Fibroblast of skin of left biceps (primary cell): ENCODE measurements at regions not wholly inside any gene's neighbourhood (a gene's known extent, or its start where the extent isn't known, plus 50 kb on each side); places are given as distances from the start of the nearest gene placed in this dataset.
"Not testable (repeated sequence)": the region's sequence is repeated elsewhere in the genome, so short reads cannot be mapped to it uniquely, and the experiment has no call there.

ENCODE experiments used
- DNase-seq, 2 experiments: peaks; one replicate each; pipeline ENCODE4 v3.0.0-alpha.2; 2013; ENCODE audit warnings: low read depth in 2 of 2

DNA sequence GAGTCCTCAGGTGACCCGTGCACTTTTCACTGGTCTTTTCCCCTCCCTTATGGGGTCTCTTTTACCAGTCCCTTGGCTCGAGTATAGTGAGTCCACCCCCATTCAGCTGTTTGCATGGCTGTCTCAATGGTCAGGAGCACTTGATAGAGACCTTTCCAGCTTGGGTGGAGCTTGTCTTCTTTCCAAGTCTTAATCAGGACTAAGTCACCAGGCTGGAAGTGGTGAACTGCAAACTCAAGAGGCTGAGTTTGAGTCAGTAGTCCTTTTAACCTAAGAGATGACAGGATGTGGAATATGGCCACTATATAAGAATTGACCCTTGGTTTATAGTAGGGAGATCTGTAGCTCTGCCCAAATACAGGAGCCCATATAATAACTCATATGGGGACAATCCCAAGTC, 279.7 kb downstream of the PYDC2 start:
- no peak for DNase-seq

DNA sequence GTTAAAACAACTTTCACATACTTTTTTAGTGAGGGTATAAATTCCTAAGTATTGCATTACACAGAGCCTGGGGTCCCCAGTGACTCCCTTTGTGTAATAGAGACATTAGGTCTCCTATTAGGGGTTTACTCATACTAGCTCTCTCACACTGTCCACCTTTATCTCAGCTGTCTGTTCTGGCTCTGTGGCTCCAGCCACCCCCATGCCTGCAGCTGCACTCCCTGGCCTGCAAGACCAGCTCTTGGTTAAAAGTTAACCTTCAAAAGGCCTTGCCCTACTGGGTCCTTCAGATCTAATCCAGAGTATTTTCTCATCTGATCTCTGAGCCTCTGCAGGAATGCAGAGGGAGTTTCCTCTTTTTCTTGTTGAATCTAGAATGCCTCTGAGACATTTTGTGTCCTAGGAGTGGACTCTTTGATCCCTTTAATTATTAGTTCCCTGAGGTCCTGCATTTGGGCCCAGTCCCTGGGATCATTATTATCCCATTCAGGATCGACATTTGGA, 280.9 kb downstream of the PYDC2 start:
- DNase-seq, result not testable (repeated sequence)

DNA sequence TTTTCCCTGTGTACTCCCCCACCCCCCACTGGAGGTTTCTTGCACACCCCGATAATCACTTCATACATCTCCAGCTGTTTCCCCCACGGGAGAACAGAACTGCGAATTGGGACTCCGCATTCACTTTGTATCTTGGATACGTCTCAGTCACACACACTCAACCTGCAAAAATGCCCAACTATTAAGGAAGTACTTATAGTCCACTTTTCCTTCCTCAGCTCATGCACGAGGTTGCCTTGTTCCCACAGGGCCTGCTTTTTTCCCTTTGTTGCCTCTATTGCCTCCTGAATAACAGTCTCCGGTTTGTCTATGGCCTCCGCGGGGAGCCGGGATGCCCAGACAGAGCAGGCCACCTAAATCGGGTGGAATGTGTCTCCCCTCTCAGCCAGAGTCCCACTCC, 282.3 kb downstream of the PYDC2 start:
- DNase-seq, result no peak

DNA sequence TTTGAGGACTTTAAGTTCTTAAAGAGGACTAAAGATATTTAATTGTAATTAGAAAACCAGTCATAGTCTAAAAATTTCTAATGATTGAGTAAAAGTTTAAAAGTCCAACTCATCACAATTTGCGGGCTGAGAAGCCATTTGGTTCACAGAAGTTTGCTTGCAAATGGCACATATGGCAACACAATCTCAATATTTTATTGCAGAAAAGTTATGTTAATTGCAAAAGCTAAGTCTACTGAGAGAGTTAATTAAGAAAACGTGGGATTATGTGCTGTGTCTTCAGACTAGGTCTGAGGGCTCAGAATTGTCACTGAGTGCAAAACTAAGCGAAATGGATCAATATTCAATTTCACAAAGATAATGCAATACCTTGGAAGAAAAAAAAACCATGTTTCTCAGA, 289.7 kb downstream of the PYDC2 start:
- no peak for DNase-seq

DNA sequence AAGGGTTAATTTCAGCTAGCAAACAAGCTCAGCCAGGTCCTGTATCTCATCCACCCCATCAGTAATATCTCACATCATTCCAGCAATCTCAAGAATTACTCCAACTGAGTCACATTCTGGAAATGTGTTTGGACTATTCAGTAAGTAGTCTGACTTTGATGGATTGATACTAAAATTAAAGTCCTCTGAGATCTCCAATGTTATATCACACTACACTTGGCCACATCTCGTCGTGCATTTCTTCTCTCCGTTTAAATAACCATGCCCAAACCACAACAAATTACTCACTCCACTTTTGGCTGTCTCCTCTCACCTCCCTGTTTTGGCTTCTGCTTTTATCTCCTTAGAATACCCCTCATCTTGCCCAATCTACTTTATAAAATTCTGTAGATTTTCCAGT, 292.2 kb downstream of the PYDC2 start:
- peak in 1 of 2 experiments; percentile 25 for DNase-seq

DNA sequence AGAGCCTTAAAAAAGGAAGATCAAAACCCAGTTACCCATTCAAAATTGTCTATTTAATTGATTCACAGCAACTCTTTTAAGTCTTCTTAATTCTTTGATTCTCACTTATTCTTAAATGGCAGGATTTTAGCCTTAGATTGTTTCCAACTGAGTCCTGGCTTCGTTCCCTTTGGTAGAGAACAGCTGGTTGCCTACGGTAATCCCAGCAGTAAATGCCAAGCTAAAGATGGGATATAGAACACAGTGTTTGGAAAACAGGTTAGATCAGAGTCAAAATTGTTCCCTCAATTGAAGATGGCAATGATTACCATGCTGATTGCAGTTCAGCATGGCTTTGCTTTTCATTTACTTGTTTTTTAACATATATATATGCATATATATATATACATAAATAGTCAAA, 300.9 kb downstream of the PYDC2 start:
- no peak for DNase-seq

DNA sequence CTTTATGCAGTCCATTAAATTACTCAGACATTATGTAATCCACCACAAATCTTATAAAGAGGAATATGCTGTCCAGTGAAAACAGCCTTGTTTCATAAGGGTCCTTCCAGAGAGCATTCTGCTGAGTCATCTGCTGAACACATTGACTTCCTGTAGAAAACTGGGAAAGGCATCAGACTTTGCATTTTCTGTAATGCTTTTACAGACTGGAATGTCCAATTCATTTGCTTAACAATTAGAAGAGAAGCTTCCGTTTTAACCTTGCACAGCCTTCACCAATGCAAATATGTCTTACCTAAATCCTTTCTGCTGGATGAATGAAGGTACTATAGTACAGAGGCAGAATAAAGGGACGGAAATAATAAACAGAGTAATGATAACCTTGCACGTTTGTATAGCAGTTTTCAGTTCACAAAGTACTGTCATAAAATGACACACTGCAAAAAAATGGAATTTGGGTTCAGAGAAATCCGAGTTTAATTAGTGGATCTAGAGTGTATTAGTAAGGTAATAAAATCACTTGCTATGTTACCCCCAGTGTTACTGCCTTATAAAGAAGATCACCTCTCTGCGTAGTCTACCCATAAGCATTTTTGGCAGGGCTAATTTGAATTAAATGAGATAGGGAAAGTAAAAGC, 301.5 kb downstream of the PYDC2 start:
- DNase-seq, result peak; percentile 77 to 80

DNA sequence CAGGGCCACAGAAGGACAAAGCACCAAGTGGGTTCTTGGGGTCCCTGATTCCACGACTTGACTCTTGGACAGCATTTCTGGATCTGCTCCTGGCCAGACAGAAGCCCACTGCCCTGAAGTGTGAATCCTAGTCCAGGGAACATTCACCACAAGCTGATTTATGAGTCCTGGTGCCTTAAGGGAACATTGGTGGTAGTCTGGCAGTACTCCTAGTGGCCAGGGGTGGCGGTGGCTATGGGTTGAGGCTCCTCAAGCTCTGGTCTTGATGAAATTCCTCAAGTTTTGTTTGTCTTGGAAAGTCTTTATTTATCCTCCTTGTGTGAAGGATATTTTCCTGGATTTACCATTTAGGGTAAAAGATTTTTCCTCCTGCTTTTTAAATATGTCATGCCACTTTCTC, 307.5 kb downstream of the PYDC2 start:
- no peak for DNase-seq

DNA sequence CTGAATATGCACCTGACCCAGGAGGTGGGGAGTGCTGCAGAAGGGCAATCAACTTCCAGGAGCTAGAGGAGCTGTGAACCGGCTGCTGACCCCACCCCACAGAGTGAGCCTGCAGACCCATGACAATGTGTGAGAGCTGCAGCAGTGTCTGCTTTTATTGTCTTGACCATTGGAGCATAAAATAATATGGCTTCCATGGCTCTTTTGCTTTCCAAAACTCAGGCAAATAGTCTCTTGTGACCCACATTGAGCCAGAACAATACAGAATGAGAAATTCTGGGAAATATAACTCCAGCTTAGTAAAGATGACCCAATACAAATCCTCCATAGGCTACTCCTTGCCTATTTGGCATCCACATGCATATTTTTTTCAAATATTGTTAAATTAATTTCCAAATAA, 309.6 kb downstream of the PYDC2 start:
- DNase-seq, result no peak

GRCh38 chr3:191774485-191774884, 313.5 kb downstream of the PYDC2 start:
- DNase-seq, result peak; percentile 84 to 85

DNA sequence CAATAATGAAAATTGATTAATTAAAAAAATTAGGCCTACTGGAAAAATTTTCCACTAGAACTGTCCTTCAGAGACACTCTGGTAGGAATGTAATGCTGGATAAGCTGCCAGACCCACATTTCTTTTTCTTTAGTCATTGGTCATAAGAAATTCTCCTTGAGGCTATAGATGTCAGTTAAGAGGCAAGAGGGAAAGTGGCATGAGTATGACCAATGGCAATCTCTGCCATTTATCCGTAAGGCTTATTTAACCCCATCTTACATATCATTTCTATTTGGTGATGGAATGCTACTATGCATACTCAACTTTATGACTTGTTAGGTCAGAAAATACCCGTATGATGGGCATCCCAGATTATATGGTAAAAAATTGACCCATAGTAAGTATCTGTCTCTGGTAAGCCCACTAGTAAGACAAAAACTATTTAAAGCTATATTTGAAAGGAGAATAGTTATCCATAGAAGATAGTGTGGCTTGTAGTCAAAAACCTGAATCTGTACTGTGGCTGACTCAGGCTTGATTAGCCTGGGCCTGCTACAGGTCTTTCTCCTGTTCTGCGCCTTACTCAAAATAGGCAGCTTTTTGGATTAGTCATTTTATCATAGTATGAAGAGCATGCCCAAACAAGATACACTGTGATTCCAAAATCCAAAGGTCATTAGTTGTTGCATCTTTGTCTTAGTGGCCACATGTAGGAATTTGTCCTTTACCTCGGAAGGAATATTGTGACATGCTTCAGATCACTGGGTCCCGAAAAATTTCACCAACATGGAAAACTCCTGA, 314.7 kb downstream of the PYDC2 start:
- no peak for DNase-seq

- DNase-seq, result no peak
These were observed 320.1 kb downstream of the PYDC2 start for GRCh38 chr3:191781044-191781443.

DNA sequence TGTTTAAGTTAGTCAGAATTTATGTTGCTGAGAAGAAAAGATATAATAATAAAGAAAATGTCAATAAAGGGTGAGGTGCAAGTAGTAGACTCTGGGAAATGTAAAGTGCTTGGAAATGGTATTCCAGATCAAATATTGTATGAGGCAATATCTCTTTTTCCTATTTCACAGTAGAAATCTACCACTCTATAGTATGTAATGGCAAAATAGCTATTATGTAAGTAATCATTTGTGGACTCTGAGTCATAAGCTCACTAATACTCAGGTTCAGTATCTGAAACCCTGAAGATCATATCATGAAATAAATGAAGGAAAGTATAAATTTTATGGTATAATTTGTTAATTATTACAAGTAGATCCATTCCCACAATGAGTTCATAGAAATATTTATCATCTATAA, 322.1 kb downstream of the PYDC2 start:
- DNase-seq, result no peak

GRCh38 chr3:191790934-191791333, 330.0 kb downstream of the PYDC2 start:
- no peak for DNase-seq

- DNase-seq, result no peak
These were observed 331.6 kb downstream of the PYDC2 start for GRCh38 chr3:191792580-191792979.

DNA sequence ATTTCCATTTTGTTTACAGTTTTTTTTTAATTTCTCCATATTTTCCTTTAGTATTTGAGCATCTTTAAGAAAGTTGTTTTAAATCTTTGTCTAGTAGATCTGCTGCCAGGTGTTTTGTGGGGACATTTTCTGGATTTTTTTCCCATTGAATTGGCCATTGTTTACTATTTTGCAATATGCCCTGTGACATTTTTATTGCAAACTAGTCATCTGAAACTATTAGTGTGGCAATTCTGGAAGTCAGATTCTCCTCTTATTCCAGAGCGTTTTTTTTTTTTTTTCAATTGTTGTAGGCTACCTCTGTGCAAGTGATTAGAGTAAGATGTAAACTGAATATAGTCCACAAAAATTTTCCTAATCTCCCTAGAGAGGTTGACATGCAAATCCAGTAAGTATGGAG, 334.2 kb downstream of the PYDC2 start:
- DNase-seq, result no peak

- DNase-seq, result no peak
These were observed 336.3 kb downstream of the PYDC2 start for GRCh38 chr3:191797271-191797670.

DNA sequence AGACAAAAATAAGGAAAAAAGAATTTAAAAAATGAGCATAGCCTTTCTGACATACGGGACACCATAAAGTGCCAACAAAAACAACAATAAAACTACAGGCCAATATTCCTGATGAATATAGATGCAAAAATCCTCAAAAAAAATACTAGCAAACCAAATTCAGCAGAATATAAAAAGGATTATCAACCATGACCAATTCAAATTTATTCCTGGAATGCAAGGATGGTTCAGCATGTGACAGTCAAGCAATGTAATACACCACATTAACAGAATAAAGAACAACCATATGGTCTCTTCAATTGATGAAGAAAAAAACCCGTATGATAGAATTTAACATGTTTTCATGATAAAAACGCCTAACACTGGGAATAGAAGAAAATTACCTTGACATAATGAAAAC, 341.7 kb downstream of the PYDC2 start:
- DNase-seq, result no peak

GRCh38 chr3:191804935-191805334, 344.0 kb downstream of the PYDC2 start:
- no peak for DNase-seq

DNA sequence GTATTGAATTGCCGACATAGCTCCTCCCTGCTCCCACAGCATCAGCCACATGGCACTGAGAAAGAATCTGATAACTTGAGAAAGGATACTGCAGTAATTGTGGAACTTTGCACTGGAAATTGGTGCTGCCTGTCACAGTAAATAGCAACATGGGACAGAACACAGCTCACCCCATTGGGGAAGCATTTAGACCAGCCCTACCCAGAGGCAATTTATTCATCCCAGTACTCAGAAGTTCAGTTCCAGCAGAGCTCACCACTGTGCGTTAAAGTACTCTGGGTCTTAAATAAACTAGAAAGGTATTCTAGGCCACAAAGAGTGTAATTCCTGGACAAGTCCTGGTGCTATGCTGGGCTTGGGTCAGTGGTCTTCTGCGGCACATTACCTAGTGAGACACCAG, 347.1 kb downstream of the PYDC2 start:
- DNase-seq, result no peak

- no peak for DNase-seq
These were observed 348.5 kb downstream of the PYDC2 start for GRCh38 chr3:191809326-191809949.

DNA sequence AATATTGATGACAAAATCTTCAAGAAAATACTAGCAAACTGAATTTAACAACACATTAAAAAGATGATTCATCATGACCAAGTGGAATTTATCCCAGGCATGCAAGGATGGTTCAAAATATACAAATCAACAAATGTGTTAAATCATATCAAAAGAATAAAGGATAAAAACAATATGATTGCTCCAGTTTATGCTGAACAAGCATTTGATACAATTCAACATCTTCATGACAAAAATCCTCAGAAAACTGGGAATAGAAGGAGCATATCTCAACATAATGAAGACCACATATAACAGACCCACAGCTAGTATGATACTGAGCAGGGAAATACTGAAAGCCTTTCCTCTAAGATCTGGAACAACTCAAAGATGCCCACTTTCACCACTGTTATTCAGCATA, 352.3 kb downstream of the PYDC2 start:
- no peak for DNase-seq

- no peak for DNase-seq
These were observed 387.9 kb downstream of the PYDC2 start for GRCh38 chr3:191848818-191849217.
